IPS DF 6.9 (cell line): ENCODE measurements at regions not wholly inside any gene's neighbourhood (a gene's known extent, or its start where the extent isn't known, plus 50 kb on each side); places are given as distances from the start of the nearest gene placed in this dataset.
"Not testable (repeated sequence)": the region's sequence is repeated elsewhere in the genome, so short reads cannot be mapped to it uniquely, and the experiment has no call there.

Source experiments
- DNase-seq: peaks from one replicate; pipeline ENCODE4 v3.0.0-alpha.2; 2013; ENCODE audit warnings: low read depth, low spot score
- H3K27ac ChIP-seq: one replicate; pipeline ENCODE4 v1.5.1; 2013; ENCODE audit warnings: low read length, control low read depth
- H3K27me3 ChIP-seq: 2 replicates; pipeline ENCODE4 v1.6.1; 2013; ENCODE audit warnings: mild to moderate bottlenecking, low read length; ENCODE audit not compliant: control insufficient read depth, insufficient read depth
- H3K36me3 ChIP-seq: 2 replicates; pipeline ENCODE4 v1.6.1; 2013; ENCODE audit warnings: low read length; ENCODE audit not compliant: control insufficient read depth, insufficient read depth
- H3K4me1 ChIP-seq: 2 replicates; pipeline ENCODE4 v1.6.1; 2013; ENCODE audit warnings: low read length; ENCODE audit not compliant: control insufficient read depth, insufficient read depth
- H3K4me3 ChIP-seq: 2 replicates; pipeline ENCODE4 v1.5.1; 2013; ENCODE audit warnings: mild to moderate bottlenecking, low read length
- H3K9me3 ChIP-seq: 2 replicates; pipeline ENCODE4 v1.6.1; 2013; ENCODE audit warnings: low read length, inconsistent platforms; ENCODE audit not compliant: control insufficient read depth, insufficient read depth
- WGBS: extraction: QIAGEN DNeasy Blood & Tissue Kit; methylation state at CpG from one replicate; pipeline ENCODE4 v1.1.7; 2013; ENCODE audit warnings: mixed read lengths, missing lambda C conversion rate; ENCODE audit not compliant: insufficient read length, insufficient coverage; 5-methylcytosine and 5-hydroxymethylcytosine counted together

GRCh38 chr4:124461592-124461991, 250.9 kb downstream of the ANKRD50 start:
- not testable (repeated sequence) for DNase-seq, H3K4me3 ChIP-seq, H3K27me3 ChIP-seq, H3K36me3 ChIP-seq, H3K4me1 ChIP-seq, H3K27ac ChIP-seq, H3K9me3 ChIP-seq
- no CpG with 5 or more reads among the region's 7 CpGs for WGBS

DNA sequence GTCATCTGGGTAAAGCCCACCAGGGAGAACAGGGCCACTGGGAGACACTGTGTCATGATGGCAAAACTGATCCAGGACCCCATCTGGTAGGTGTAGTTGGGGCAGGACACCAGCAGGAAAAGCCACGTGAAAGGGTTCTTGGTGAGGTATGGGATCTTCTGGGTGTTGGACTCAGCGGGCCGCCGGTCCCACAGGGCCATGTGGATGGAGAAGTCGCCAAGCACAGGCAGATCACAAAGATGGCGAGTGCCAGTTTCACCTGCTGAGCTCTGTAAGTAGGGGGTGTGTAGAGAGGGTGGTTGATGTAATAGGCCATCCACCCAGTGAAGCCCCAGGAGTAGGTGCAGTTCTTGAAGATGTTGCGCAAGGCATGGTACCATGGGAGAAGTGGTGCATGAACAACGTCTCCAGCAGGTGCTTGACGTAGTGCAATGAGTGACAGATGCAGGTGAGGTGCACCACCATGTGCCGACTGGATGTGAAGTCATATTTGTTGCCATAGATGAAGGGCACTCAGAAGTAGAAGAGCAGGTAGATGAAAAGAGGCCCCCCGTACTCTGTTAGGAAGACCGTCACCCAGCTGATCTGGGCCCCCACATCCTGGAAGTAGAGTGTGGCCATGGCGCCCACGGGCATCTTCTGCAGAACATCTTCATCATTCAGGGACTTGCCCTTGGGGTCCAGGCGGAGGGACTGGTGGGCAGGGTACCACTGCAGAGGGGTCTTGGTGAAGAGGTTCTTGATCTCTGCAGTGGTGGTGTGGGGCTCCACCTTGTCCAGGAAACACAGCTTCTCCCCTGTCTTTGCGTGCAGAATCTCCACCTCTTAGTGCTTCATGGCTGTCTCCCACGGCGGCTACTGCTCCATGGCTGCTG, 249.3 kb downstream of the ANKRD50 start:
- DNase-seq = no peak
- Histone ChIP-seq H3K9me3 (no peaks in the 10 kb centered on the region), H3K36me3 (no peaks in the 10 kb centered on the region), H3K27me3 (no peaks in the 10 kb centered on the region), H3K4me3 (no peak overlapping the region), H3K4me1 (no peaks in the 10 kb centered on the region; the same call in 1 of the 2 replicates), H3K27ac (no peak overlapping the region)
- whole genome bisulfite sequencing = no CpG with 5 or more reads among the region's 18 CpGs

GRCh38 chr4:124464836-124465235, 247.7 kb downstream of the ANKRD50 start:
- no peaks in the 10 kb centered on the region for H3K27me3 ChIP-seq
- WGBS = no CpG with 5 or more reads among the region's 1 CpG
- no peaks in the 10 kb centered on the region for H3K9me3 ChIP-seq
- no peak overlapping the region for H3K4me3 ChIP-seq
- H3K4me1 ChIP-seq = no peaks in the 10 kb centered on the region; the same call in 1 of the 2 replicates
- no peak overlapping the region for H3K27ac ChIP-seq
- no peaks in the 10 kb centered on the region for H3K36me3 ChIP-seq
- no peak for DNase-seq

DNA sequence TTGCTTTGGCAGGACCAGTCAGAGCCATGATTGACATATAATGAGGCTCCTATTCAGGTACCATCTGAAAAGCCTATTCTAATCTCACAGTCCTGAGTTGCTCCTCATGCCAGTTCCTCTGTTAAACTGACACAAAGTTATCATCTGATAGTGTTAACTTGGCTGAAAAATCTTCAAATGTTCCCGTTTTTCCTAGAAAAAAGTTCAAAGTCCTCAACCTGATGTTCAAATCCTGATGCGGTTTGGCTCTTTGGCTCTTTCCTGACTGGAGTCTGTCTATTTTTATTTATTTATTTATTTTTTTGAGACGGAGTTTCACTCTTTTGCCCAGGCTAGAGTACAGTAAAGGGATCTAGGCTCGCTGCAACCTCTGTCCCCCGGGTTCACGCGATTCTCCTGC, 244.2 kb downstream of the ANKRD50 start:
- H3K36me3 ChIP-seq = no peaks in the 10 kb centered on the region
- DNase-seq = no peak
- H3K27ac ChIP-seq = no peak overlapping the region
- no CpG with 5 or more reads among the region's 7 CpGs for WGBS
- no peaks in the 10 kb centered on the region for H3K27me3 ChIP-seq
- H3K4me1 ChIP-seq = no peaks in the 10 kb centered on the region
- H3K9me3 ChIP-seq = no peaks in the 10 kb centered on the region
- no peak overlapping the region for H3K4me3 ChIP-seq

- Histone ChIP-seq H3K9me3 (no peaks in the 10 kb centered on the region), H3K36me3 (no peaks in the 10 kb centered on the region), H3K27ac (no peak overlapping the region), H3K27me3 (no peaks in the 10 kb centered on the region), H3K4me3 (no peak overlapping the region), H3K4me1 (no peaks in the 10 kb centered on the region)
- no peak for DNase-seq
These were observed 242.6 kb downstream of the ANKRD50 start for GRCh38 chr4:124469981-124470380.

DNA sequence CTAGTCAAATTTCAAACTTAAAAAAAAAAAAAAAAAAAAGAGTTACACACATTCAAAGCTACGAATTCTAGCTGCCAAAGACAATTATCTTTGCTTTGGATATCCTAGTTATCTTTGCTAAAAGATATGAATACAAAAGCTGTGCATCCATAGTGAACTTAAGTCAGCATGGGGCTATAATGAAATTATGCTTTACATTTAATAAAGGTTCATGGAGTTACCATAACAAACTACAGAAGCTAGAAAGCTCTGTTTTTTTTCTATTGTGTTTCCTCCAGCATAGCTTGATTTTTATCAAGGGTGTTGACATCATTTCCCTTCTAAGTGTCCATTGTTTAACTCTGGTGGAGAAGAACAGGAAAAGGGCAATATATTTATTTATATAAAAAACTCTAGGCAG, 234.1 kb downstream of the ANKRD50 start:
- WGBS = no CpG with 5 or more reads among the region's 1 CpG
- H3K27ac ChIP-seq = no peak overlapping the region
- H3K4me1 ChIP-seq = no peaks in the 10 kb centered on the region
- H3K9me3 ChIP-seq = no peaks in the 10 kb centered on the region
- H3K4me3 ChIP-seq = no peak overlapping the region
- H3K27me3 ChIP-seq = no peaks in the 10 kb centered on the region
- no peaks in the 10 kb centered on the region for H3K36me3 ChIP-seq
- DNase-seq = no peak

- H3K4me3 ChIP-seq = no peak overlapping the region
- no peaks in the 10 kb centered on the region for H3K27me3 ChIP-seq
- no peak for DNase-seq
- H3K4me1 ChIP-seq = no peaks in the 10 kb centered on the region
- no peak overlapping the region for H3K27ac ChIP-seq
- no peaks in the 10 kb centered on the region for H3K36me3 ChIP-seq
- no peaks in the 10 kb centered on the region for H3K9me3 ChIP-seq
- WGBS = no CpG with 5 or more reads among the region's 4 CpGs
These were observed 232.5 kb downstream of the ANKRD50 start for GRCh38 chr4:124480061-124480460.

DNA sequence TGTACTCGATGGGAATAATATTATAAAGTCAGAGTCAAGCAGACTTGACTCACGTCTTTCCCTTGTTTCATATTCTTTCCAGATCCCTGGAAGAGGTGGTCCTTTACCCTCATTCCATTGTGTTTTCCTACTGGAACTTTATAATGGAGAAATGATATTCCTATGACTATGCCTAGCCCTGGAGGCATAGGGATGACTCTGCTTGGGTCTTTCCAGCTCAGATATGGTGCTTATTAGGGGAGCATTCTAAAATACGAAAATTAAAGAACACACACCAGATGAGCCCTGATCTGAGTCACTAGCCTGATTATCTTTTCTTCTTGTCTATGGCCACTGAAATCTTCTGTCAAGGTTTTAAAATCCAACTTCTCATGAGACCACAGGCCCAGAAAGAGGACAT, 231.4 kb downstream of the ANKRD50 start:
- no CpG with 5 or more reads among the region's 3 CpGs for WGBS
- no peaks in the 10 kb centered on the region for H3K9me3 ChIP-seq
- no peak overlapping the region for H3K27ac ChIP-seq
- DNase-seq = no peak
- H3K4me1 ChIP-seq = no peaks in the 10 kb centered on the region
- H3K36me3 ChIP-seq = no peaks in the 10 kb centered on the region
- no peaks in the 10 kb centered on the region for H3K27me3 ChIP-seq
- no peak overlapping the region for H3K4me3 ChIP-seq

DNA sequence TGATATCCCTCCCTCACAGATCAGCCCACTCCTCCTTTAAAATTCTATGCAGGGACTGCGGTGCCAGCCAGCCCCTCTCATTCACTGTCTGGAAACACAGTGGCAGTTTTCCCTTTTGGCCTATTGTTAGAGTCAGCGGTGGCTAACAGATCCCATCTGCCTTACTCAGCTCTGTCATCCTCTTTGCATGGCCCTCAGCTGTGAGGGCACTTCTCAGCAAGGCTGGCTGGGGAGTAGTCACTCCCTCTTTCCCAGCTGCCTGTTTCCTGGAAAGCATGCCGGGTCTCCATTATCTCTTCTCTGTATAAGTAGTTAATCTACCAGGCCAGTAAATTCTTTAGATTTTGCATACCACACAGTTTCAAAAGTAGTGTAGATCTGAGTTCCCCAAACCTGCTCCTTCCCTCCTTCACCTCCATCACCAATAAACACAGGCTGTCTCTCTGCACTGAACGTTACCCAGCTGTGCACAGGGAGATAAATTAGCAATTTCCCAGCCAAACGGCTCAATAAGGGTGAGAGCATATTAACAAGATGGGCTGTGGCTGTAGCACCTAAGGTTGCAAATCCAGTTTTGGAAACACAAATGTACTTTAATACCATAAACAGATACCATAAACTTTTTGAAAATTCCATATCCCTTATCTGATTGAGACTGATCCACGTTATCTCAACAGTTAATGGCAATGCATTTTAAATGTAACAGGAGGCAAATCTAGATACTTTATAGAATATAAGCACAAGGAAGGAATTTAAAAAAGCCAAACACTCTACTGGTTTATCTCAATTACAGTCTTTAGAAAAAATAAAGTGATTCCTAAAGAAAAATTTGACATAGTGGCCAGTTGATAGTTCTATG, 229.3 kb downstream of the ANKRD50 start:
- no peak overlapping the region for H3K4me3 ChIP-seq
- DNase-seq = no peak
- WGBS = no CpG with 5 or more reads among the region's 6 CpGs
- no peak overlapping the region for H3K27ac ChIP-seq
- no peaks in the 10 kb centered on the region for H3K9me3 ChIP-seq
- H3K36me3 ChIP-seq = no peaks in the 10 kb centered on the region
- no peaks in the 10 kb centered on the region for H3K4me1 ChIP-seq
- H3K27me3 ChIP-seq = no peaks in the 10 kb centered on the region

DNA sequence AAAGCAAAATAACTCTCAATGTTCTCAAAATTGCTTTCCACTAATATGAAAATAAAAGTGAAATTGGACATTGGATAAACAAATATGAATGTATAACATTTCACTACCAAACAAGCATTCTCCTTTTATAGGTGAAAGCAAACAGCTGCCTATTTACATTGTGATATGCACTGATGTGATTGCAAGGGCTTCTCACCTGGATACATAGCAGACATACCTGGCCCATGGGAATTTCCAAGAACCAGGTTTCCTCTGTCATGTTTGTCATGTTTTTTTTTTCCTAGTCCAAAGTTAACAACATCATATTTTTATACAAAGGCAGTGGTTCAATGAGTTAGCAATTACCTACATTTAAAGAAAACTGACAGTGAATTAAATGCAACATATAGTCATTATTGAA, 228.5 kb downstream of the ANKRD50 start:
- Histone ChIP-seq H3K9me3 (no peaks in the 10 kb centered on the region), H3K27me3 (no peaks in the 10 kb centered on the region), H3K36me3 (no peaks in the 10 kb centered on the region), H3K27ac (no peak overlapping the region), H3K4me3 (no peak overlapping the region), H3K4me1 (no peaks in the 10 kb centered on the region)
- DNase-seq = no peak
